ENCODE measurements at regions not wholly inside any gene's neighbourhood (a gene's known extent, or its start where the extent isn't known, plus 50 kb on each side); places are given as distances from the start of the nearest gene placed in this dataset.

- 93% methylated on average over 2 of the region's 2 CpGs for WGBS
- Histone ChIP-seq H3K4me3 (ENCODE audit: low read length in 2 of 2) (no peak overlapping the region), H3K9me3 (ENCODE audit: control insufficient read depth in 2 of 2, insufficient read depth in 1 of 2, low read length in 1 of 2) (no peaks in the 10 kb centered on the region), H3K27me3 (ENCODE audit: control insufficient read depth in 2 of 2, insufficient read depth in 1 of 2, low read length in 1 of 2) (peaks cover 0 to 3% of the 10 kb centered on the region in 2 donors), H3K27ac (ENCODE audit: low read depth in 1 of 2, low read length in 1 of 2) (no peak overlapping the region), H3K36me3 (ENCODE audit: control insufficient read depth in 2 of 2, insufficient read depth in 2 of 2, low read length in 1 of 2) (no peaks in the 10 kb centered on the region), H3K4me1 (ENCODE audit: control insufficient read depth in 2 of 2, insufficient read depth in 2 of 2, low read length in 2 of 2) (no peaks in the 10 kb centered on the region)
- DNase-seq (ENCODE audit: low read depth in 6 of 9, low spot score in 9 of 9): no peak
These were observed 70.6 kb upstream of the PTPN3 start for GRCh38 chr9:109568568-109569210.

GRCh38 chr9:109574061-109574882 is 76.2 kb upstream of the PTPN3 start:
- no peaks in the 10 kb centered on the region for H3K9me3 ChIP-seq (ENCODE audit: control insufficient read depth in 2 of 2, insufficient read depth in 1 of 2, low read length in 1 of 2)
- 15% methylated on average over 2 of the region's 2 CpGs for WGBS
- H3K4me3 ChIP-seq (ENCODE audit: low read length in 2 of 2): no peak overlapping the region
- no peak overlapping the region for H3K27ac ChIP-seq (ENCODE audit: low read depth in 1 of 2, low read length in 1 of 2)
- no peaks in the 10 kb centered on the region for H3K36me3 ChIP-seq (ENCODE audit: control insufficient read depth in 2 of 2, insufficient read depth in 2 of 2, low read length in 1 of 2)
- DNase-seq (ENCODE audit: low read depth in 6 of 9, low spot score in 9 of 9): peak in 7 of 9 donors; percentile 1 to 56 (median 23)
- no peaks in the 10 kb centered on the region for H3K4me1 ChIP-seq (ENCODE audit: control insufficient read depth in 2 of 2, insufficient read depth in 2 of 2, low read length in 2 of 2)
- no peaks in the 10 kb centered on the region for H3K27me3 ChIP-seq (ENCODE audit: control insufficient read depth in 2 of 2, insufficient read depth in 1 of 2, low read length in 1 of 2)

- Histone ChIP-seq H3K27me3 (ENCODE audit: control insufficient read depth in 2 of 2, insufficient read depth in 1 of 2, low read length in 1 of 2) (no peaks in the 10 kb centered on the region), H3K4me1 (ENCODE audit: control insufficient read depth in 2 of 2, insufficient read depth in 2 of 2, low read length in 2 of 2) (no peaks in the 10 kb centered on the region), H3K4me3 (ENCODE audit: low read length in 2 of 2) (no peak overlapping the region), H3K36me3 (ENCODE audit: control insufficient read depth in 2 of 2, insufficient read depth in 2 of 2, low read length in 1 of 2) (no peaks in the 10 kb centered on the region), H3K9me3 (ENCODE audit: control insufficient read depth in 2 of 2, insufficient read depth in 1 of 2, low read length in 1 of 2) (no peaks in the 10 kb centered on the region), H3K27ac (ENCODE audit: low read depth in 1 of 2, low read length in 1 of 2) (no peak overlapping the region)
- 83% methylated on average over 3 of the region's 3 CpGs for WGBS
- DNase-seq (ENCODE audit: low read depth in 6 of 9, low spot score in 9 of 9): no peak
These were observed 78.7 kb upstream of the PTPN3 start for GRCh38 chr9:109576762-109577161.

GRCh38 chr9:109579191-109579948 is 81.3 kb upstream of the PTPN3 start:
- Histone ChIP-seq H3K9me3 (ENCODE audit: control insufficient read depth in 2 of 2, insufficient read depth in 1 of 2, low read length in 1 of 2) (no peaks in the 10 kb centered on the region), H3K27me3 (ENCODE audit: control insufficient read depth in 2 of 2, insufficient read depth in 1 of 2, low read length in 1 of 2) (no peaks in the 10 kb centered on the region), H3K36me3 (ENCODE audit: control insufficient read depth in 2 of 2, insufficient read depth in 2 of 2, low read length in 1 of 2) (no peaks in the 10 kb centered on the region), H3K4me1 (ENCODE audit: control insufficient read depth in 2 of 2, insufficient read depth in 2 of 2, low read length in 2 of 2) (no peaks in the 10 kb centered on the region), H3K4me3 (ENCODE audit: low read length in 2 of 2) (no peak overlapping the region), H3K27ac (ENCODE audit: low read depth in 1 of 2, low read length in 1 of 2) (no peak overlapping the region)
- no peak for DNase-seq (ENCODE audit: low read depth in 6 of 9, low spot score in 9 of 9)
- whole genome bisulfite sequencing: 95% methylated on average over 6 of the region's 6 CpGs

GRCh38 chr9:109582386-109582785 is 84.3 kb upstream of the PTPN3 start:
- DNase-seq (ENCODE audit: low read depth in 6 of 9, low spot score in 9 of 9): no peak
- H3K27me3 ChIP-seq (ENCODE audit: control insufficient read depth in 2 of 2, insufficient read depth in 1 of 2, low read length in 1 of 2): no peaks in the 10 kb centered on the region
- H3K4me3 ChIP-seq (ENCODE audit: low read length in 2 of 2): no peak overlapping the region
- no peak overlapping the region for H3K27ac ChIP-seq (ENCODE audit: low read depth in 1 of 2, low read length in 1 of 2)
- H3K4me1 ChIP-seq (ENCODE audit: control insufficient read depth in 2 of 2, insufficient read depth in 2 of 2, low read length in 2 of 2): no peaks in the 10 kb centered on the region
- H3K36me3 ChIP-seq (ENCODE audit: control insufficient read depth in 2 of 2, insufficient read depth in 2 of 2, low read length in 1 of 2): no peaks in the 10 kb centered on the region
- H3K9me3 ChIP-seq (ENCODE audit: control insufficient read depth in 2 of 2, insufficient read depth in 1 of 2, low read length in 1 of 2): no peaks in the 10 kb centered on the region

GRCh38 chr9:109584205-109584604 is 86.1 kb upstream of the PTPN3 start:
- Histone ChIP-seq H3K4me1 (ENCODE audit: control insufficient read depth in 2 of 2, insufficient read depth in 2 of 2, low read length in 2 of 2) (no peaks in the 10 kb centered on the region), H3K36me3 (ENCODE audit: control insufficient read depth in 2 of 2, insufficient read depth in 2 of 2, low read length in 1 of 2) (no peaks in the 10 kb centered on the region), H3K27me3 (ENCODE audit: control insufficient read depth in 2 of 2, insufficient read depth in 1 of 2, low read length in 1 of 2) (no peaks in the 10 kb centered on the region), H3K27ac (ENCODE audit: low read depth in 1 of 2, low read length in 1 of 2) (no peak overlapping the region), H3K4me3 (ENCODE audit: low read length in 2 of 2) (no peak overlapping the region), H3K9me3 (ENCODE audit: control insufficient read depth in 2 of 2, insufficient read depth in 1 of 2, low read length in 1 of 2) (no peaks in the 10 kb centered on the region)
- 82% methylated on average over 4 of the region's 4 CpGs for whole genome bisulfite sequencing
- no peak for DNase-seq (ENCODE audit: low read depth in 6 of 9, low spot score in 9 of 9)

- WGBS: 87% methylated on average over 7 of the region's 7 CpGs
- H3K4me1 ChIP-seq (ENCODE audit: control insufficient read depth in 2 of 2, insufficient read depth in 2 of 2, low read length in 2 of 2): no peaks in the 10 kb centered on the region
- H3K27me3 ChIP-seq (ENCODE audit: control insufficient read depth in 2 of 2, insufficient read depth in 1 of 2, low read length in 1 of 2): no peaks in the 10 kb centered on the region
- H3K9me3 ChIP-seq (ENCODE audit: control insufficient read depth in 2 of 2, insufficient read depth in 1 of 2, low read length in 1 of 2): no peaks in the 10 kb centered on the region
- H3K27ac ChIP-seq (ENCODE audit: low read depth in 1 of 2, low read length in 1 of 2): no peak overlapping the region
- H3K4me3 ChIP-seq (ENCODE audit: low read length in 2 of 2): no peak overlapping the region
- no peaks in the 10 kb centered on the region for H3K36me3 ChIP-seq (ENCODE audit: control insufficient read depth in 2 of 2, insufficient read depth in 2 of 2, low read length in 1 of 2)
- DNase-seq (ENCODE audit: low read depth in 6 of 9, low spot score in 9 of 9): no peak
These were observed 87.7 kb upstream of the PTPN3 start for GRCh38 chr9:109585796-109586195.

- WGBS: 91% methylated on average over 4 of the region's 4 CpGs
- no peaks in the 10 kb centered on the region for H3K36me3 ChIP-seq (ENCODE audit: control insufficient read depth in 2 of 2, insufficient read depth in 2 of 2, low read length in 1 of 2)
- DNase-seq (ENCODE audit: low read depth in 6 of 9, low spot score in 9 of 9): no peak
- H3K4me3 ChIP-seq (ENCODE audit: low read length in 2 of 2): no peak overlapping the region
- no peaks in the 10 kb centered on the region for H3K27me3 ChIP-seq (ENCODE audit: control insufficient read depth in 2 of 2, insufficient read depth in 1 of 2, low read length in 1 of 2)
- H3K27ac ChIP-seq (ENCODE audit: low read depth in 1 of 2, low read length in 1 of 2): no peak overlapping the region
- no peaks in the 10 kb centered on the region for H3K9me3 ChIP-seq (ENCODE audit: control insufficient read depth in 2 of 2, insufficient read depth in 1 of 2, low read length in 1 of 2)
- H3K4me1 ChIP-seq (ENCODE audit: control insufficient read depth in 2 of 2, insufficient read depth in 2 of 2, low read length in 2 of 2): no peaks in the 10 kb centered on the region
These were observed 88.9 kb upstream of the PTPN3 start for GRCh38 chr9:109586993-109587392.

GRCh38 chr9:109588415-109588814 is 90.3 kb upstream of the PTPN3 start:
- Histone ChIP-seq H3K4me1 (ENCODE audit: control insufficient read depth in 2 of 2, insufficient read depth in 2 of 2, low read length in 2 of 2) (no peaks in the 10 kb centered on the region), H3K36me3 (ENCODE audit: control insufficient read depth in 2 of 2, insufficient read depth in 2 of 2, low read length in 1 of 2) (no peaks in the 10 kb centered on the region), H3K4me3 (ENCODE audit: low read length in 2 of 2) (no peak overlapping the region), H3K27ac (ENCODE audit: low read depth in 1 of 2, low read length in 1 of 2) (no peak overlapping the region), H3K9me3 (ENCODE audit: control insufficient read depth in 2 of 2, insufficient read depth in 1 of 2, low read length in 1 of 2) (no peaks in the 10 kb centered on the region), H3K27me3 (ENCODE audit: control insufficient read depth in 2 of 2, insufficient read depth in 1 of 2, low read length in 1 of 2) (no peaks in the 10 kb centered on the region)
- 93% methylated on average over 3 of the region's 3 CpGs for WGBS
- DNase-seq (ENCODE audit: low read depth in 6 of 9, low spot score in 9 of 9): no peak
